BE2C (cell line): ENCODE measurements at regions not wholly inside any gene's neighbourhood (a gene's known extent, or its start where the extent isn't known, plus 50 kb on each side); places are given as distances from the start of the nearest gene placed in this dataset.

Source experiments
- DNase-seq: peaks from one replicate; pipeline ENCODE4 v3.0.0-alpha.2; 2020
- H3K27me3 ChIP-seq: fragments of 250-450 bp; sonication (Bioruptor Pico); 2 replicates; pipeline ENCODE4 v1.5.1; 2020; ENCODE audit warnings: mild to moderate bottlenecking
- H3K36me3 ChIP-seq: fragments of 250-450 bp; sonication (Bioruptor Pico); 2 replicates; pipeline ENCODE4 v1.5.1; 2020; ENCODE audit warnings: mild to moderate bottlenecking
- H3K4me1 ChIP-seq: fragments of 250-450 bp; sonication (Bioruptor Pico); 2 replicates; pipeline ENCODE4 v1.5.1; 2020
- H3K4me3 ChIP-seq: 2 replicates; pipeline ENCODE4 v1.5.1; 2011; ENCODE audit warnings: low read depth, low read length
- H3K9me3 ChIP-seq: fragments of 250-450 bp; sonication (Bioruptor Pico); 2 replicates; pipeline ENCODE4 v1.5.1; 2020
- TF ChIP-seq, protein P1 (sequence below): IDR thresholded peaks from 2 replicates; pipeline ENCODE4 v1.5.1; 2012; ENCODE audit warnings: mild to moderate bottlenecking, low read depth, low read length

- H3K36me3 ChIP-seq, result no peaks in the 10 kb centered on the region
- no peaks in the 10 kb centered on the region for H3K4me1 ChIP-seq
- peaks cover 50% of the 10 kb centered on the region for H3K27me3 ChIP-seq
- H3K4me3 ChIP-seq, result no peak overlapping the region
- H3K9me3 ChIP-seq, result no peaks in the 10 kb centered on the region
- TF ChIP-seq, protein P1, sequence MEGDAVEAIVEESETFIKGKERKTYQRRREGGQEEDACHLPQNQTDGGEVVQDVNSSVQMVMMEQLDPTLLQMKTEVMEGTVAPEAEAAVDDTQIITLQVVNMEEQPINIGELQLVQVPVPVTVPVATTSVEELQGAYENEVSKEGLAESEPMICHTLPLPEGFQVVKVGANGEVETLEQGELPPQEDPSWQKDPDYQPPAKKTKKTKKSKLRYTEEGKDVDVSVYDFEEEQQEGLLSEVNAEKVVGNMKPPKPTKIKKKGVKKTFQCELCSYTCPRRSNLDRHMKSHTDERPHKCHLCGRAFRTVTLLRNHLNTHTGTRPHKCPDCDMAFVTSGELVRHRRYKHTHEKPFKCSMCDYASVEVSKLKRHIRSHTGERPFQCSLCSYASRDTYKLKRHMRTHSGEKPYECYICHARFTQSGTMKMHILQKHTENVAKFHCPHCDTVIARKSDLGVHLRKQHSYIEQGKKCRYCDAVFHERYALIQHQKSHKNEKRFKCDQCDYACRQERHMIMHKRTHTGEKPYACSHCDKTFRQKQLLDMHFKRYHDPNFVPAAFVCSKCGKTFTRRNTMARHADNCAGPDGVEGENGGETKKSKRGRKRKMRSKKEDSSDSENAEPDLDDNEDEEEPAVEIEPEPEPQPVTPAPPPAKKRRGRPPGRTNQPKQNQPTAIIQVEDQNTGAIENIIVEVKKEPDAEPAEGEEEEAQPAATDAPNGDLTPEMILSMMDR, result no peak
- no peak for DNase-seq
Measured at GRCh38 chr13:111403266-111403665, 82.8 kb downstream of the TEX29 start.

- no peak for DNase-seq
- peaks cover 56% of the 10 kb centered on the region for H3K27me3 ChIP-seq
Measured at GRCh38 chr13:111404746-111405145, 84.3 kb downstream of the TEX29 start.

DNA sequence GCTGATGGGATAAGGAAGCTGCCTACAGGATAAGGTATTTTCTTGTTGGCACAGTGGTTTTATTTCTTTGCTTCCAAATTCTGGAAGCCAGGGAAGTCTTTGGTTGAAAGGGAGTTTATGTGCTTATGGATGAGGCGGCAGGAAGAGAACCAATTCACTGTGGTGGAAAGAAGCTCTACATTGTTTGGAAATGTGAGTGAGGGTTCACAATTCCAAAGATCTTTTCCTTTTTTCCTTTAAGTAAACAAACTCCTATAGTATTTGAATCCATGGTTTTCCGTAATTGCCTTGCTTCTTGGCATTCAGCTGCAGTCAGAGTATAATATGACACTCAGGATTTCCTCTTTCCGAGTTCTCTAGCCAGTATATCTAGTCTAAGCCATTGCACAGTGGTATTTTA is 86.2 kb downstream of the TEX29 start:
- H3K4me3 ChIP-seq, result no peak overlapping the region
- DNase-seq, result no peak
- H3K9me3 ChIP-seq, result no peaks in the 10 kb centered on the region
- peaks cover 71% of the 10 kb centered on the region for H3K27me3 ChIP-seq
- no peaks in the 10 kb centered on the region for H3K36me3 ChIP-seq
- TF ChIP-seq, protein P1, result no peak
- H3K4me1 ChIP-seq, result no peaks in the 10 kb centered on the region

More at GRCh38 chr13:111404746-111405145, 84.3 kb downstream of the TEX29 start:
- Histone ChIP-seq H3K4me3 (no peak overlapping the region), H3K4me1 (no peaks in the 10 kb centered on the region), H3K36me3 (no peaks in the 10 kb centered on the region), H3K9me3 (no peaks in the 10 kb centered on the region)
- TF ChIP-seq, protein P1, result no peak

DNA sequence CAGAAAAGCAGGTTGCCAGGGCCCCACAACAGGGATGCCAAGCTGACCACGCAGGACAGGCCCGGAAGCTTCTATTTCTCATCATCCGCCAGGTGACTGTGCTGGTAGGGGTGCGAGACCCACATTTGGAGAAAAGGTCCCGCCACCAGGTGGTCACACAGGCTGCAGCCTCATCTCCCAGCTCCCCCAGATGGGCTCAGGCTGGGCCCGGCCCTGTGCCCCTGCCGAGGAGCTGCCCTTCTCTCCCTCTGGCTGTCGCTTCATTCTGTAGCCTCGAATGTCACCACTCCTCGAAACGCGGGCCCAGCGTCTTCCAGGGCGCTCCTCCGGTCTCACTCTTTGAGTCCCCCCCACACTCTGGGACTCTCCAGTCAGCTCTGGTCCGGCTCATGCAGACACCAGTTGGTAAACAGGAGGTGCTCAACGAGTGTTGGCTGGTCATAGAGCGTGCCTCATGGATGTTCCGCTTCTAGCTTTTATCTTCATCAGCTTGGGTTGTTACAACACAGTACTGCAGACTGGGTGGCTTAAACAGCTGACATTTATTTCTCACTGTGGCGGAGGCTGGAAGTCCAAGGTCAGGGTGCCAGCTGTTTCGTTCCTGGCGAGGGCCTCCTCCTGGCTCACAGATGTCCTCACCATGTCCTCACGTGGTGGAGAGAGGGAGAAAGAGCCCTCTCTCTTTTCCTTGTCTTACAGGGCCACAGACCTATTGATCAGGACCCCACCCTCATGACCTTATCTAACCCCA is 87.1 kb downstream of the TEX29 start:
- peaks cover 80% of the 10 kb centered on the region for H3K27me3 ChIP-seq
- H3K4me1 ChIP-seq, result no peaks in the 10 kb centered on the region
- H3K36me3 ChIP-seq, result no peaks in the 10 kb centered on the region
- TF ChIP-seq, protein P1, result no peak
- no peaks in the 10 kb centered on the region for H3K9me3 ChIP-seq
- DNase-seq, result no peak
- H3K4me3 ChIP-seq, result no peak overlapping the region

GRCh38 chr13:111409413-111409812 is 89.0 kb downstream of the TEX29 start:
- no peaks in the 10 kb centered on the region; the same call in 1 of the 2 replicates for H3K36me3 ChIP-seq

More at GRCh38 chr13:111409413-111409812, 89.0 kb downstream of the TEX29 start:
- Histone ChIP-seq H3K9me3 (no peaks in the 10 kb centered on the region), H3K4me3 (no peak overlapping the region), H3K4me1 (no peaks in the 10 kb centered on the region), H3K27me3 (peaks cover 93% of the 10 kb centered on the region)
- TF ChIP-seq, protein P1, result no peak
- DNase-seq, result no peak
